HG03103 (cell line): ENCODE measurements at regions not wholly inside any gene's neighbourhood (a gene's known extent, or its start where the extent isn't known, plus 50 kb on each side); places are given as distances from the start of the nearest gene placed in this dataset.
"Not testable (repeated sequence)": the region's sequence is repeated elsewhere in the genome, so short reads cannot be mapped to it uniquely, and the experiment has no call there.

Experiments
- ATAC-seq: cut with Tn5 transposase; IDR thresholded peaks from one replicate; pipeline ENCODE4 v1.9.1; 2021; ENCODE audit warnings: low read depth; ENCODE audit not compliant: unreplicated experiment

GRCh38 chrX:101823236-101823635 is 108.6 kb downstream of the ZMAT1 start:
- ATAC-seq, result no peak

- ATAC-seq, result not testable (repeated sequence)
These were observed 114.1 kb downstream of the ZMAT1 start for GRCh38 chrX:101817739-101818138.

GRCh38 chrX:101813200-101813599 is 118.6 kb downstream of the ZMAT1 start:
- no peak for ATAC-seq

- no peak for ATAC-seq
These were observed 128.4 kb downstream of the ZMAT1 start for GRCh38 chrX:101803451-101803850.

GRCh38 chrX:101799387-101799786 is 132.4 kb downstream of the ZMAT1 start:
- peak; percentile 100 for ATAC-seq

GRCh38 chrX:101787934-101788333 is 128.3 kb upstream of the ARMCX2 start:
- ATAC-seq, result no peak

- ATAC-seq, result no peak
These were observed 125.5 kb upstream of the ARMCX2 start for GRCh38 chrX:101785142-101785541.

- not testable (repeated sequence) for ATAC-seq
These were observed 120.8 kb upstream of the ARMCX2 start for GRCh38 chrX:101780421-101780820.

GRCh38 chrX:101774340-101774739 is 114.7 kb upstream of the ARMCX2 start:
- ATAC-seq, result peak; percentile 100

GRCh38 chrX:101764538-101764937 is 104.9 kb upstream of the ARMCX2 start:
- no peak for ATAC-seq

GRCh38 chrX:101759000-101759399 is 99.3 kb upstream of the ARMCX2 start:
- peak; percentile 87 for ATAC-seq

GRCh38 chrX:101750744-101751143 is 91.1 kb upstream of the ARMCX2 start:
- ATAC-seq, result no peak

- no peak for ATAC-seq
These were observed 89.8 kb upstream of the ARMCX2 start for GRCh38 chrX:101749436-101749835.

GRCh38 chrX:101745046-101745445 is 85.4 kb upstream of the ARMCX2 start:
- no peak for ATAC-seq

GRCh38 chrX:101744085-101744484 is 84.4 kb upstream of the ARMCX2 start:
- ATAC-seq, result no peak

- ATAC-seq, result no peak
These were observed 81.0 kb upstream of the ARMCX2 start for GRCh38 chrX:101740642-101741041.

- not testable (repeated sequence) for ATAC-seq
These were observed 79.2 kb upstream of the ARMCX2 start for GRCh38 chrX:101738867-101739266.

- not testable (repeated sequence) for ATAC-seq
These were observed 78.8 kb upstream of the ARMCX2 start for GRCh38 chrX:101738411-101738810.

GRCh38 chrX:101736651-101737050 is 77.0 kb upstream of the ARMCX2 start:
- ATAC-seq, result no peak

- ATAC-seq, result no peak
These were observed 73.2 kb upstream of the ARMCX2 start for GRCh38 chrX:101732870-101733269.

- no peak for ATAC-seq
These were observed 70.3 kb upstream of the ARMCX2 start for GRCh38 chrX:101729986-101730385.
